HG02759 (cell line): ENCODE measurements at regions not wholly inside any gene's neighbourhood (a gene's known extent, or its start where the extent isn't known, plus 50 kb on each side); places are given as distances from the start of the nearest gene placed in this dataset.
"Not testable (repeated sequence)": the region's sequence is repeated elsewhere in the genome, so short reads cannot be mapped to it uniquely, and the experiment has no call there.

Experiments used
- ATAC-seq: cut with Tn5 transposase; IDR thresholded peaks from one replicate; pipeline ENCODE4 v1.9.1; 2021; ENCODE audit warnings: mild to moderate bottlenecking, moderate library complexity; ENCODE audit not compliant: unreplicated experiment

DNA sequence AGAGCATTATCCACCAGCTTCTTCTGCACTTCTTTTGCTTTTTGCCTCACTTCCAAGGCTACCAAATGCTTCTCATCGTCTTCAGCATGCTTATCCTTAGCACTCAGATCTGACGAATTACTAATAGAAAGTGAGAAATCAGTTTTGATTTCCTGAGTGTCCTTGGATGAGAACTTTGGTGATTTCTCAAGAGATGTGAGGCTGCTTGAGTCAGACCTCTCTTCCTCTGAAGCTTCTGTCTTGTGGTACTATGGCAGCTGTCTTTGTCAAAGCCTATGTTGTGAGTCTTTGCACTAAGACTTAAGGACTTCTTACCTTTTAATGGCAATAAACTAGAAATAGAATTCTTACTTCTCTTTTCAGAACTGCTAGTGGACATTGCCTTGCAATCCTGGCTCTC is 169.9 kb downstream of the CPE start:
- ATAC-seq: no peak

DNA sequence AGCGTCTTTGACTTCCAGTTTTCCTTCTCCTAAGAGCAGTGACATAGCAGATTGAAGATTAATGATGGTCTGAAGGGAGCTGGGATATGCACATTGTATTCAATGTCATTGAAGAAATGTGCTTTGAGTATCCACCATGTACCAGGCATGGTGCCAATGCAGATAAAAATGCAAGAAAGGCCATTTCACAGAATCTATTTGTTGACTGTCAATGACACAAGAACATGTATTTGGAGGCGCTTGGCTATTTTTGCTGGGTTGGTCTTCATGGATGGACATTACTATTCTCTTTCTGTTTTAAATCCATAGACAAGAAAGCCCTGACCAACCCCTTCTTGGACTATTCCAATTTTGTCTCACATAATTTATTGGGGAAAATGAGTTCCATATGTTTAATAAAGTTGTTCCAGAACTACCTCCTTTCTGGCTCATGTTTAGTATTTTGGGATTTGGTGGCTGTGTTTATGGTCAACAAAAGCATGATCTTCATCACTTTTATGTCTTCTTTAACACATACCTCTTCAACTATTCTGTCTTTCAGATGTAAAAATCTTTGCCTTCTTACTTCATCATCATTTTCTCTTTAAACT is 174.5 kb downstream of the CPE start:
- ATAC-seq: no peak

DNA sequence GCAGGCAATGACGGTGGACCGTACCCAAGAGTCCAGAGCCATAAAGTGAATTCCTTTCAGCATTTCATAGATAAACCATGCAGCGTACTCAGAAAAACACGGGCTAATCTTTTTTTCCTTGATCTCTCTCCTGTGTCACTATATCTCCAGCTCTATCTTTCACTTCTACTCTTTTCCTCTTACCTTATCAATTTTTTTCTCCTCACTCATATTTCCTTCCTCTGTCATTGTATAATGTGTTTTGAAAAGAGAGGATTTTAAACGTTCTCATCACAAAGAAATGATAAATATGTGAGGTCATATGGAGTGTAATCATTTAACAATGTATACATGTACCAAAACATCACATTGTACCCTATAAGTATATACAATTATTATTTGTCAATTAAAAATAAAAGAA is 176.5 kb downstream of the CPE start:
- ATAC-seq: no peak

DNA sequence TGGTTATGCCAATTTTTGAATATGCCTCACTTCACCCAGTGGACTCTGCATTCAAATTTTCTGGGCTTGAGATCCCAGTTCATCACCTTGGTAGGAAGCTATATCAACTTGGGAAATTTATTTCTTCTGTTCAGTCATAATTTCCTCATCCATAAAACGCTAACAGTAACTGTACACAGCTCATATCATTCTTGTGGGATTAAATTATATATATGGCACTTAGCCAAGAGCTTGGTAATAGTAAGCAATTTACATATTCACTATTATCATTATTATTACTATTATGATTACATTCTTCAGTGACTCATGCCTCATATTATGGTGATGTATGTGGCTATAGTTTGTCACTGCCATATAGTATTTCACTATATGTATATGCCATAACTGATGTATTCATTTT is 177.6 kb downstream of the CPE start:
- ATAC-seq: no peak

DNA sequence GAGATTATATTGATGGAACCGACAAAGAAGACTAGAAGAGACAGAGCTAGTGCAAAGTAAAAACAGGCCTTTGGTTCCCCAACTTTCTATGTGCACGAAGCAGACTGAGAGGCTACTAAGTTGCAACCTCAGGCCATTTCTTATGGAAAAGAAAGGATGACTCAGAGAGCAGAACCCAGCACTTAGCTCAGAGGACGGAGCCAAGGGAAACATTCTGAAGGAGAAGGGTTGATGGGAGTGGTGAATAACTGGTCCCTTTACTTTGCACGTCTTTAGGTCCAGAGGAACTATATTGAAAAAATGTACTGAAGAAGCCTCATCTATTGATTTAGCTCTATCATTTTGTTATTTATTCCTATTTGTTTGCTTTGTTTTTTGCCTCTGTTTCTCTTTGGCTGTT is 182.1 kb downstream of the CPE start:
- ATAC-seq: no peak

DNA sequence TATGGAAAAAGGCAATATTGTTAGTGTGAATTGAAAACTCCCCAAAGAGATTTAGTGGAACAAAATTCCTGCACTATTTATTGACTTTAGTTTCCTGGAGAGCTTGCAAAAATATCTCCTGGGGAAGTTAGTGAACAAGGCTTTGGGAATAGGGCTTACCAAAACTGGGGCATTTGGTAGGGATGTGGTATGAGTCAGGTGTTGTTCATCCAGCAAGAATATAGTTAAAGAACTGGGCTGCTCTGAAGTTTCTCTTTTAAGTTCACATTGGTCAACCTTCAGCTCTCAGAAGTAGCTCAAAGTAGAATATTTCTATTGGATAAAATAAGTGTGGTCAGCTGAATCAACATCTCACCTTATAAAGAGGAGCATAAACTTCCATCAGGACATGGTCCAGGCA is 185.0 kb downstream of the CPE start:
- ATAC-seq: no peak

DNA sequence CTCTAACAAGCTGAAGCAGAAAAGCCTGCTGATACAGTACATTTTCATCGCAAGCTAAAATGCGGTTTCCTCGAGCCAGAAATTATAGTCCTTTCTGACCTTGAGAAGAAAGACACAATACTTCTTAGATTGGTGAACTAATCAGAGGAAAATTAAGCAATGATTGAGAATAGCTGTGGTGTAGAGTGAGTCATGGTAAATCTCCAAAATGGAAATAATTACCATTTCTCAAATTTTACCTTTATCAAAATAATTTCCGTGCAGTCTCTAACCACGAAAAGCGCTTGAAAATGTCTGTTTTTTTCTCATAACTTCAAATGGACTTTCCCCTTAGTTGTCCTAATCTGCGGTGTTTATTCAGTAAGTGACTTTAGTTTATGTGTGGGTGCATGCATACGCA is 190.2 kb downstream of the CPE start:
- no peak for ATAC-seq

DNA sequence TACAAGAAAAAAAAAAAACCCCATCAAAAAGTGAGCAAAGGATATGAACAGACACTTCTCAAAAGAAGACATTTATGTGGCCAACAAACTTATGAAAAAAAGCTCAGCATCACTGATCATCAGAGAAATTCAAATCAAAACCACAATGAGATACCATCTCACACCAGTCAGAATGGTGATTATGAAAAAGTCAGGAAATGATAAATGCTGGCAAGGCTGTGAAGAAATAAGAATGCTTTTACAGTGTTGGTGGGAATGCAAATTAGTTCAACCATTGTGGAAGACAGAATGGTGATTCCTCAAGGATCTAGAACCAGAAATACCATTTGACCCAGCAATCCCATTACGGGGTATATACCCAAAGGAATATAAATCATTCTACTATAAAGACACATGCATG is 192.7 kb downstream of the CPE start:
- ATAC-seq: not testable (repeated sequence)

DNA sequence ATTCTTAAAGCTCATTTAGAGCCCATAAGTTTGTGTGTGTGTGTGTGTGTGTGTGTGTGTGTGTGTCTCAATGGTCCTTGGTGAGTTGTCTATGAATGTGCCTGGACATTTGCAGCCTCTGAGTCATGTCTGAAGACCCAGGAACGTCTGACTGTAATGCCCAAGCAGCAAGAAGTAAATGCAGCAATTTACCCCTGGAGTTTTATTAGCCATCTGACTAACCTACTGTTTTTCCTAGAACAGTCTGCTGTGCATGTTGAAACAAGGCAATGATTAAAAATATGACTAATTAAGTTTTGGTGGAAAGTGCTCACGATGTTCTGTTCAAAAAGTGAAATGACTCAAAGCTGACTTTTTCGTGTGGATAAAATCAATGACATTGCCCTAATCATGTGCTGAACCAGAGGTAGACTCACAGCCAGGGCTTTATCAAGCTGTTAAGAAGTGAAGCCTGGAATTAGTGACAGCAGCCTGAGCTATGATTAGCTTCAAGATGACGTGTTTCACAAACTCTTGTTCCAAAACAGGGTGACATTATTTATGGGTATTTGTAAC is 201.6 kb downstream of the CPE start:
- ATAC-seq: no peak

DNA sequence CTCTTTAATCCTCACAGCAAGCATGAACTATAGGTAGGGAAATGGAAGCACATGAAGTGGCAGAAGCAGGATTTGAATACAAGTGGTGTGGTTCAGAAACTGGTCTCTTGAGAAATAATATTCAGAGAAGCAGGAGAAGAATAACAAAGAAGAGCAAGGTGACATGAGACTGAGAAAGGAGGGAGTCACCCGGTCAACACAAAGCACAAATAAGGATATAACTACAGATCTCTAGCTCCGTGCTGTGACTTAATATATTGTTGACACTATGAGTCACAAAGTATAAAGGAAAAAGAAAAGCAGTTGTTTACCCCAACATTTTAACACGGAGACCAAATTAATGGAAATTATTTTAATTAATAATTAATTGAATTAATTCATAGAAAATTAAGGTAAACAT is 204.5 kb downstream of the CPE start:
- ATAC-seq: no peak

DNA sequence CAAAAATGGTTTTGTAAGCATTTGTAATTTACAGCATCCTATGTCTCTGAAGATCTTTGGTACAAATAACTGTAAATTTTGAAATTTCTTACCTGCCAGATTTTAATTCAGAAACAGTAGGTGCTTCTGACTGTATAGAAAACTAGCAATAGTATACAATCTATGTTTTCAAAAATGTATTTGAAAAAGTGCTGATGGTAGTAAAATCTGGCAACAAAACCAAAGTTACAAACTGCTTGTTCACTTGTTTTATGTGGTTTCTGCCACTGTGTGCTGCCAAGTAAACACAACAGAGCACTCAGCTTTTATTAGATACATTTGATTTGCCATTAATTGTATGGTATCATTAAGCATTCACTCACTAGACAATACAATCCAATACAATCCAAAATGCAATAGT is 206.1 kb downstream of the CPE start:
- ATAC-seq: no peak

DNA sequence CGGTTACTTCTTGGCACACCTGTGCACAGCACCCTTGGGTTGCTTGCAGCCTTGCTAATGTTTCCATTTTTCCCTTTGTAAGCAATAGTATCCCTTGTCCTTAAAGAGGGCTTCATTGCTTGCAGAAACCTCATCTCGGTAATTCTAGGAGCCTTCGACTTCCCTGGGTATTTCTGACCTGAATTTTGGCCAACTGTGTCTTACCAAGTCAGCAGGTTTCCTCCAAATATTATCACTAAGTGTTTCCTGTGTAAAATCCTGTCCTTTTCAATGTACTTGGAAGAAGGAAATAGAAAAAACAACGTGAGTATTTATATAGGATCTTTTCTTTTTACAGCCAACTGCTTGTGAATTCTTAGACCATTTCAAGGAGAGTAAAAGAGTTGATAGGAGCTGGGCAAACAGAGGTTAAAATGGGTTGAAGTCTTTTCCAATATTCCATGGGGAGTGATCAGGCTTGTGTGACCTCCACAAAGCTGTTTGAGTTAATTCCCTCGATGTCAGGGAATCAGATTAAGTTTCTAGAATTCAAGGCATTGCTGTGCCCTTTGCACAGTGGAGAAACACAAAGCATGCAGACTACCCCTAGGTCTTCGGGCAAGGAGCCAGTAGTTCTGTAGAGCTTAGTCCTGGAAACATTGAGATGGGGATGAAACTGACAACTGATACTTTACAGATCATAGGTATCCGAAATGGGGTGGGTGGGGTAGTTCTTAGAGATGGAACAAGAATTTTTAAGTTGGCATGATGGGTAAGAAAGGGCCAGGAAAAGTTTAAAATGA is 209.9 kb downstream of the CPE start:
- ATAC-seq: no peak

DNA sequence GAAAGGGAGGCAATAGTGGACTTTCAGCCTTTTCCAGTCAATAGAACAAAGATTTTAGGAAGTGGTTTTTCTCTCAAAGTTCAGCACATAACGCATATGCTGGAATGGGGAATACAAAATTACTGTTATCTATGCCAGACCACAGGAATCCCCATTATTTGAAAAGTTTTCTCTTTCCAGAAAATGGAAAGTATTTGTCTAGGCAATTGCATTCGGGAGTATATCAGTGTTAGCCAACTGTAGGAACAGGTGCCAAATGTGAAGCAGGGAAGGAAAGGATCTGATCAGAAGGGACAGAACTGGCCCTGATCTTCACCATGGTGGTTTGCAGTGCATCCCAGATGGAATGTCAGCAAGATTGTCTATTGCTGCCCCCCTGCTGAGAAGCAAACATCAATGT is 213.6 kb downstream of the CPE start:
- no peak for ATAC-seq

DNA sequence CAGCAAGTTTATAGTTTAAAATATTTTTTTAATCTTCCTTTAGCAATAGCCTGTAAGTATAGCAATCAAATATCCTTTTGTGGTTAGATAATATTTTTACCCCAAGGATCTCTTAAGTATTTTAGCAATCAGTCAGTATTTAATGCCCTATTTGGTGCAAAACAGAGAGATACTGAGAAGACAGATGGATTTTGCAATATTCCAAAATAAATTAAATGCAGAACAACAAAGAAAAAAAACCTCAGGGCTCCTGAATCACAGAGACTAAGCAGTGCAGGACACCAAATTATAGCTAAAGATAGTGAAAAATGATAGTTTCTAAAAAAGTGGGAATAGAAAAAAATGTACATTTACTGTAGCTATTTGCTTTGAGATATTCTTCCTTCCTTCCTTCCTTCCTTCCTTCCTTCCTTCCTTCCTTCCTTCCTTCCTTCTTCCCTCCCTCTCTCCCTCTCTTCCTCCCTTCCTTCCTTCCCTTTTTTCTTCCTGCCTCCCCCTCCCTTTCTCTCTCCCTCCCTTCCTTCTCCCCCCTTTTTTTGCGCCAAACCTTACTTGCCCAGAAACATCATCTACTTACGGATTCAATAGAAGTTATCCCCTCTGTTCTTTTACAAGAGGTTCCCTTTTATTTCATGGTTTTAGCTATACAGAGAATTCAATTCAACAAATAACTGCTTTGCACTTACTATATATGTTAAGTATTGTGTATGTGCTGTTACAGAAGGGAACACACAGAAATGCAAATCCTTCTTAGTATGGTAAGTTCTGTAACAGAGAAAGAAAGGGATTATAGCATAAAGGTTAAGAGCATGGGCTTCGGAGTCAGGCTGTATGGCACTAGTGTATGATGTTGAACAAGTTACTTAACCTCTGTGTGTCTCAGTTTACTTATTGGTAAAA is 219.0 kb downstream of the CPE start:
- ATAC-seq: no peak

DNA sequence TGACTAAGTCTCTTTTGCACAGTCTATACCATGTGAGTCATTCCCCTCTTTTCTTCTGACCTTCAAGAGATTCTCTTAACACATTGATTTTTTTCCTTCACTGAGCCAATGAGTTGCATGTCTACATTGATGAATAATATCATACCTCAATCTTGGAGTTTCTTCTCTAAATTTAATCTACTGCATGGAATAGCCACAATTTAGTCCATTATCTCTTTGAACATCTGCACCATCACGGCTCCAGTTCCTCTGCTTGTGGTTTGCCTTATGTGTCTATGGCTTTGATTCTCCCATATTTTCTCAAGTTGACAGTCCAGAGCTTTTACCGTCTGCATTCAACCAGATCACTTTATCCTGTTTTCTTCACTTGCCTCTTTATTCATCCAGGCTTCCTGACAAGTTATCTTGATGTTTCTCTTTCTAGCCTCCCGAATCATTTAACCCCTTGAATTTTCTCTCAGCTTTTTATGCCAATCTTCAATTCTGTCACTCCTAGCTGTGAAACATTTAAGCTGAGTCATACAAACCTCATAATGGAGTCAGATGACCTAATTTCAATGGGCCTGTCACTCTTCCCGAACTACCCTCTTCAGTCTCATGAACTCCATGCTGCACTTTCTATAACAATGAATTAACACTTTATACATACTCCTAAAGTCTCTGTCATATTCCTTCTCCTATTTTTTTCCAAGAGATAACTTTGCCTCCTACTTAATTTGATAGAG is 222.3 kb downstream of the CPE start:
- no peak for ATAC-seq

DNA sequence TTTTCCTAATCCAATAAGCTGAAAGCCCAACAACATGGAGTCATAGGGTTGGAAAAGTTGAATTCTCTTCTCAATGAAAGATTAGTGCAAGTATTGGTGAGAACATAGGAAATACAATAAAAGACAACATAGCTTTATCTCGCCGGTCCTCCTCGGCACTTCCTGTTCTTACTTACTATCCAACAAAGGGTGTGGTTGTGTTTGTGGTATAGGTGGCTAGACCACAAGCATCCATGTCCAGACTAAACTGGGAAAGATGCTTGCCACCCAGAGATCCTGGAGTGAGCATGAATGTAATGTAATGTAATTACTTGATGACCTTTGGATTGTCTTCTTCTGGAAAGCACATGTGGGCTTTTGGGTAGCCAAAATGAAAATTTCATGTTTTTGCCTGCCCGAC is 223.8 kb downstream of the CPE start:
- ATAC-seq: no peak

DNA sequence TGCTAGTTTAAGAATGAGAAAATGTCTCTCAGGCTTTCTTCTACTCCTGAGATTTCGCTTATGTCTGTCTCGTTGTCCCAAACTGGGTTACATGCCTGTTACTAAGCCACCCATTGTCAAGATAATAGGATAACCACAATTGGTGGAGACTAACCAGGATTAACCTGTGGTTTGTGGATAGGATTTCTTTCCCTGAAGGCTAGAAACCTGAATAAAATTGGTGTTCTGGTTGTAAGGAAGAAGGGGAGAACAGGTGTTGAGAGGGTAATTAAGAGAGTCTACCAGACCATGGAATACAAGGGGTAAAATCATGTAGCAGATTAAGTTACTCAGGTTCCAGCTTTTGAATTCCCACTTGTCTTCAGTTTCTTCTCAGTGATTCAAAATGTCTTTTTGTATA is 225.4 kb downstream of the CPE start:
- no peak for ATAC-seq

DNA sequence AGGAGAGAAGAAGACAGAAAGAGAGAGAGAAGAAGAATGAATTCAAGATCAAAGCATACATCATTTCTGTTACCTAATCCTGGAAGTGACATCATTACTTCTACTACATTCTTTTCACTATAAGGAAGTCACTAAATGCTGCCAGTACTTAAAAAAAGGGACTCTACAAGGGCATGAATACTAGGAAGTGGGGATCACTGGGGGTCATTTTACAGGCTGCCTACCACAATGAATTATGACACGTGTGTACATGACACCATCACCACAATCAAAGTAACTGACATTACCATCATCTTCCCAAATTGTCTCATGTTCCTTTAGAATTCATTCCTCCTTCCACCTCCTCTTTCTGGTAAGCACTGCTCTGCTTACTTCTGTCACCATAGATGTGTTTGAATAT is 227.0 kb downstream of the CPE start:
- no peak for ATAC-seq

DNA sequence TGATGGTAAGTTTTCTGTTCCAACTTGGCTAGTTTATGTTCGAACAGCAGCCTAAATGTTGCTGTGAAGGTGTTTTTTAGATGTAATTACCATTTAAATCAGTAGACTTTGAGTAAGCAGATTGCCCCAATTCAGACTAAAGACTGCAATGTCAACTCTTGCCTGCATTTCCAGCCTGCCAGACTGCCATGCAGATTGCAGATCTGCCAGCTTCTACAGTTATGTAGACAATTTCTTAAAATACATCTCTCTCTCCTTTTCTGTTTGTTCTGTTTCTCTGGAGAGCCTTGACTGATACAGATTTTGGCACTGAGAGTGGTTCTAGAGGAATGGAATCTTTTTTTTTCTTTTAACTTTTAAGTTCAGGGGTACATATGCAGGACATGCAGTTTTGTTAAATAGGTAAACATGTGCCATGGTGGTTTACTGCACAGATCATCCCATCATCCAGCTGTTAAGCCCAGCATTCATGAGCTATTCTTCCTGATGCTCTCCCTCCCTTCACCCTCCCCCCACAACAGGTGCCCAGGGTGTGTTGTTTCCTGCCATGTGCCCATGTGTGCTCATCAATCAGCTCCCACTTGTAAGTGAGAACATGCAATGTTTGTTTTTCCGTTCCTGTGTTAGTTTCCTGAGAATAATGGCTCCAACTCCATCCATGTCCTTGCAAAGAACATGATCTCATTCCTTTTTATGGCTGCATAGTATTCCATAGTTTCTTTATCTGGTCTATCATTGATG is 227.8 kb downstream of the CPE start:
- ATAC-seq: no peak

DNA sequence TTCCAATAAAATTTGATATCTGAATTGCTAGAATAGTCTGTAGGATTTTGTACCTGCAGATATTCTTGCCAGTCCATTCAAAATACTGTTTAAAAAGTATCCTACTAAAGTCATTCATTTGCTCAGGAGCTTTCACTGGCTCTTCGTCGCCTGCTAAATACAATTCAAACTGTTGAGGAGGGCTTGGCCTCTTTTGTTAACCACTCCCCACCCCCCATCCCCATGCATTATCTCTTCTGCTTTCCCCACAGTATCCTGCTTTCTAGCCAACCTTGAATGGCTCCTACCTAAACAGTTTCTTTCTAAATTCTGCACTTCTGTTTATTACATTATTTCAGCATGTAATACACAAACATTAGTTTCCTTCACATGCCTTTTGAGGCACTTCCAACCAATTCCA is 230.8 kb downstream of the CPE start:
- ATAC-seq: no peak
